Neural cell (in vitro differentiated cells): ENCODE measurements at regions not wholly inside any gene's neighbourhood (a gene's known extent, or its start where the extent isn't known, plus 50 kb on each side); places are given as distances from the start of the nearest gene placed in this dataset.

ENCODE experiments used
- CTCF ChIP-seq: fragments of 450-650 bp; IDR thresholded peaks from 2 replicates; pipeline ENCODE4 v1.5.1; 2014; ENCODE audit warnings: antibody characterized with exemption, mild to moderate bottlenecking, moderate library complexity; ENCODE audit not compliant: poor library complexity, severe bottlenecking
- EP300 ChIP-seq: fragments of 450-650 bp; conservative IDR thresholded peaks from 2 replicates; pipeline ENCODE4 v1.6.1; 2014; ENCODE audit warnings: antibody characterized with exemption, mild to moderate bottlenecking, moderate library complexity; ENCODE audit not compliant: poor library complexity, severe bottlenecking
- MXI1 ChIP-seq: fragments of 450-650 bp; conservative IDR thresholded peaks from 2 replicates; pipeline ENCODE4 v1.6.1; 2014; ENCODE audit warnings: antibody characterized with exemption, mild to moderate bottlenecking; ENCODE audit not compliant: poor library complexity, severe bottlenecking
- POLR2AphosphoS5 ChIP-seq: IDR thresholded peaks from 2 replicates; pipeline ENCODE4 v1.6.1; 2012
- REST ChIP-seq: IDR thresholded peaks from 2 replicates; pipeline ENCODE4 v1.6.1; 2012; ENCODE audit warnings: borderline replicate concordance

DNA sequence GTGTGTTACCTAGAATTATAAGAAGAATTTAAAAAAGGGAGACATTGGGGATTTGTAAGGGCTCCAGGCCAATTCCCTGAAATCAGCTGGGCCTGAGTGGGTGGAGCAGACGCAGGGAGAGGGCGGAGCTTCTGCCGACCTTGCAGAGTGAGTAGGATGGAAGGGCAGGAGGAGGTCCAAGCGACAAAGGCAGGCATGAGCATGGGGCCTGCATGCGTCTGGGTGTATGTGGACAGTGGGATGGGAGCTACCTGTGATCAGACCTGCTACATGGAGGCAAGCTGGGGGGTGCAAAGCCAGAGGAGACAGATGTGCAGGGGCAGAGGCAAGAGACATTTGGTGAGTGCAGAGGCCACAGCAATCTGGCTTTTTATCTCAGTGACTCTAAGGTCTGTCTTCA is 105.3 kb upstream of the OLIG2 start:
- TF ChIP-seq POLR2AphosphoS5 (no peak), EP300 (no peak), REST (no peak), CTCF (no peak), MXI1 (no peak)
